HG02759 (cell line): ENCODE measurements at regions not wholly inside any gene's neighbourhood (a gene's known extent, or its start where the extent isn't known, plus 50 kb on each side); places are given as distances from the start of the nearest gene placed in this dataset.
A peak's percentile ranks its signal among the peaks of the same experiment; 100 is the strongest.
"Not testable (repeated sequence)": the region's sequence is repeated elsewhere in the genome, so short reads cannot be mapped to it uniquely, and the experiment has no call there.

Experiments
- ATAC-seq: cut with Tn5 transposase; IDR thresholded peaks from one replicate; pipeline ENCODE4 v1.9.1; 2021; ENCODE audit warnings: mild to moderate bottlenecking, moderate library complexity; ENCODE audit not compliant: unreplicated experiment

GRCh38 chr12:90619943-90620342 is 335.0 kb downstream of the CCER1 start:
- ATAC-seq: no peak

- ATAC-seq: no peak
These were observed 336.4 kb downstream of the CCER1 start for GRCh38 chr12:90618586-90618985.

DNA sequence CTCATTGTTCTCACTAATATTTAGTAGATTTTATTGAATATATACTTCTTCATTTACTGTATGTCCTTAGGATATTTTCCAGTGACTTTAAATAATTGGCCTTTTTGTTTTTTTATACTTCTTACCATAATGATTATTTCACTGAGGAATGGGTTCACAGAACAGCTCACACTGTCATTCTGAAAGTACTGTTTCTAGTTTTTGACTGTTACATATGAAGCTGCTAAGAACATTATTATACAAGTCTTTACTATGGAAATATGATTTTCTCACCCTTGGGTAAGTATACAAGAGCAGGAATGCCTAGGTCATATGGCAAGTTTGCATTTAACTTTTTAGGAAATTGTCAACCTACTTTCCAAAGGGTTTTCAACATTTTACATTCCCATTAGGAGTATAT is 343.1 kb downstream of the CCER1 start:
- ATAC-seq: no peak

GRCh38 chr12:90611048-90611447 is 343.9 kb downstream of the CCER1 start:
- ATAC-seq: no peak

DNA sequence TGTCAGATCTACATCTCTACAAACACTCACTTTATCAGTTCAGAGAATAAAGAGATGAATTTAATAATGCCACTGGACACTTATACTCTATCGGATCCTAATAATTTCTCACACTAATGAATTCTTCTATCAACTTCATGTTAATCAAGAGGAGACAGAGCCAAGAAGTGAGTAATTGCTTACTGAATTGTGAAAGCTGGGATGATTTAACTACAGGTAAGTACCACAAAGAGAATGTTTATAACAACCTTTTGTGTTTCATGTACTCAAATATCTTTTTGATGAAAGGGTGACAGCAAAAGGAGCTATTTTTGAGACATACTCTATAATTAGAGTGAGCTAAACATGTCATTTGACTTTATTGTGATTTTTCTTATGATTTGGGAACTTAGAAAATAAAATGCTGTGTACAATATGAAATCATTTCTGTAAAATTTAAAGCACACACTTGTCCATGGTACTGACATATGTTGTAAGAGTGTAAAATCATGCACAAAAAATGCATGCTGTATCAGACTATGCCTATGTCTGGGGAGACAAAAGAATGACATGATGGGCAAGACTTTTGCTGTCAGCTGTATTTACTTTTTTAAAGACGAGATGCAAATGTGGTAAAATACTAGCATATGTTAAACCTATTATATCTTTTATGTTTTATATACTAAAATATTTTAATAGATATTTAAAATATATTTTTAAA is 361.2 kb downstream of the CCER1 start:
- no peak for ATAC-seq

- no peak for ATAC-seq
These were observed 365.0 kb downstream of the CCER1 start for GRCh38 chr12:90589956-90590355.

GRCh38 chr12:90585640-90586304 is 369.2 kb downstream of the CCER1 start:
- ATAC-seq: no peak

DNA sequence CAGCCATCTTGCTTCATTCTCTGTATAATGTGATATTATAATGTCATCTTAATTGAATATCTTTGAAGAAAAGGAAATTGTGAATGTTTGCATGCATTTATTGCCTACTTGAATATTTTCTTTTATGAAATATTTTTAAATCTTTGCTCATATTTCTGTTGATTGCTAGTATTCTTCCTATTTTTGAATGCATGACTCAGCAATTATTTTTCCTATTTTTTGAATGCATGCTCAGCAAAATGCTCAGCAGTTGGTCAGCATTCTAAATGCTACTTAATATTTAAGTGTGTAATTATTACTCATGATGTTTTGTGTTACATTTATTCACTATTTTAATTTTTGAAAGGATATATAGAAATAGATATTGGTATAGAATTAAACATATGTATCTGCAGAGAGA is 378.3 kb downstream of the CCER1 start:
- ATAC-seq: no peak

DNA sequence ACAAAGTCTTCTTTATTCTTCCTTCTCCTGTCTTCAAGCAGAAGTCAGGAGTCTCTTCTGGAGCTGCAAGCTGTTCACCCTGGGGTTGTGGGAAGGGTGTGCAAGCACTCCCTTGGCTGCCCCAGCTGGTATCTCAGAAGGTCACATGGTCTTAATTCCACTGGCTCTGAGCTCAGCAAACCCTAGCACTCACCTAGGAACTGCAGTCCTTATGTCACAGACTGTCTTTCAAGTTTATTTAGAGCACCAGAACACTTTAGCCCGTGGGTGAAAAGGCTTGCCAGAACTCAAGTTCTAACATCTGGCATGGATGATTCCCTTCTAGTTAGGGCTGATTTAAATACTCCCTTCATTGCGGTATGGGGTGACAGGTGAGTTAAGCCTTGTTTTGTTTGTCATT is 379.0 kb downstream of the CCER1 start:
- no peak for ATAC-seq

DNA sequence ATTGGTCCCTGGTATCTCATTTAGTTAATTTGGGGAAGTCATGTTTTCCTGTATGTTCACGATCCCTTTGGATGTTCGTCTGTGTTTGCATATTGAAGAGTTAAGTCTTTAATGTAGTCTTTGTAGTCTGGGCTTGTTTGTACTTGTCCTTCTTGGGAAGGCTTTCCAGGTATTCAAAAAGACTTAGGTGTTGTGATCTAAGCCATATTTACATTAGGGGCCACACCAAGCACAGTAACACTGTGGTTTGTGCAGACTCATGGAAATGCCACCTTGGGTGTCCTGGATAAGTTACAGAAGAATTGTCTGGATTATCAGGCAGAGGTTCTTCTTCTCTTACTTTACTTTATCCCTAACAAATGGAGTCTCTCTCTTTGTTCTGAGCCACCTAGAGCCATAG is 380.3 kb downstream of the CCER1 start:
- ATAC-seq: no peak

DNA sequence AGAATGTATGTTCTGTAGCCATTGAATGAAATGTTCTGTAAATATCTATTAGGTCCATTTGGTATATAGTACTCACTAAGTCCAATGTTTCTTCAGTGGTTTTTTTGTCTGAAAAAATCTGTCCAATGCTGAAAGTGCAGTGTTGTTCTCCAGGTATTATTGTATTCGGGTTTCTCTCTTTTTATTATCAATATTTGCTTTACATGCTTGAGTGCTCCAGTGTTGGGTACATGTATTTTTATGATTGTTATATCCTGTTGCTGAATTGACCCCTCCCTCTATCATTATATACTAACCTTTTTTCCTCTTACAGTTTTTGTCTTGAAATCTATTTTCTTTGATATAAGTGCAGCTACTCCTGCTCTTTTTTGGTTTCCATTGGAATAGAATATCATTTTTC is 382.2 kb downstream of the CCER1 start:
- ATAC-seq: no peak

- no peak for ATAC-seq
These were observed 385.3 kb downstream of the CCER1 start for GRCh38 chr12:90569685-90570084.

DNA sequence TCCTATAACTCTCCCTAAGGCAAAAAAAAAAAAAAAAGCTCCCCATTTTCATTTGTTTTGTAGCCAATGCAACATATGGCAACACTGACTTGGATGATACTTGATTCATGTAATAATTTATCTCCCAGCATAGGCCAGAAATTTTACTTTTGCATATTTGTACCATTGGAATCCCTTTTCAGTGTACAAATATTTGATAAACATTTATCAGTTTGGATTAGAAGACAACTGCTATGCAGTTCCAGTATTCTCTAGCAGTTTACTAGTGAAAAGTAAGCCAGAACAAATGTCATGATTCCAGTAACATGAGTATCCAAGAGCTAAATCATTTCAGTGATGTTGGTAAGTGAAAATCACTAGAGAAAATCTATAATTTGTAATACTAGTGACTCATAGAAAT is 392.3 kb downstream of the CCER1 start:
- ATAC-seq: no peak

DNA sequence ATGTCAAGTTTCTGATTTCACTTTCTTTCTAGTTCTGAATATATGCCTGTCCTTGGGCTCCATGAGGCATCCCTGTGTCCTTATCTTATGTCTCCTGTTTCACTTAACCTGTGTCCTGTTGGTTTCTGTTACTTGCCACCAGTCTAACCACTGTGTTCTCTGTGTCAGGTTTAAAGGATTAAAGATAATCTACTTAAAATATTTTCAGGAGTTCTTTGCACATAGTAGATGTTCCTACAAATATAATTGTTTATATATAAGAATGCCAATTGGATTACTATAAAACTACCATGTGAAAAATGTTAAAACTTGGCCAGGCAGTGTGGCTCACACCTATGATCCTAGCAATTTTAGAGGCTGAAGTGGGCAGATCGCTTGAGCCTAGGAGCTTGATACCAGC is 406.4 kb downstream of the CCER1 start:
- ATAC-seq: no peak

GRCh38 chr12:90546511-90546910 is 408.5 kb downstream of the CCER1 start:
- ATAC-seq: no peak

- ATAC-seq: no peak
These were observed 411.1 kb downstream of the CCER1 start for GRCh38 chr12:90543841-90544240.

GRCh38 chr12:90543374-90543773 is 411.6 kb downstream of the CCER1 start:
- no peak for ATAC-seq

- ATAC-seq: not testable (repeated sequence)
These were observed 412.1 kb downstream of the CCER1 start for GRCh38 chr12:90542852-90543251.

- ATAC-seq: not testable (repeated sequence)
These were observed 421.1 kb downstream of the CCER1 start for GRCh38 chr12:90533828-90534227.

DNA sequence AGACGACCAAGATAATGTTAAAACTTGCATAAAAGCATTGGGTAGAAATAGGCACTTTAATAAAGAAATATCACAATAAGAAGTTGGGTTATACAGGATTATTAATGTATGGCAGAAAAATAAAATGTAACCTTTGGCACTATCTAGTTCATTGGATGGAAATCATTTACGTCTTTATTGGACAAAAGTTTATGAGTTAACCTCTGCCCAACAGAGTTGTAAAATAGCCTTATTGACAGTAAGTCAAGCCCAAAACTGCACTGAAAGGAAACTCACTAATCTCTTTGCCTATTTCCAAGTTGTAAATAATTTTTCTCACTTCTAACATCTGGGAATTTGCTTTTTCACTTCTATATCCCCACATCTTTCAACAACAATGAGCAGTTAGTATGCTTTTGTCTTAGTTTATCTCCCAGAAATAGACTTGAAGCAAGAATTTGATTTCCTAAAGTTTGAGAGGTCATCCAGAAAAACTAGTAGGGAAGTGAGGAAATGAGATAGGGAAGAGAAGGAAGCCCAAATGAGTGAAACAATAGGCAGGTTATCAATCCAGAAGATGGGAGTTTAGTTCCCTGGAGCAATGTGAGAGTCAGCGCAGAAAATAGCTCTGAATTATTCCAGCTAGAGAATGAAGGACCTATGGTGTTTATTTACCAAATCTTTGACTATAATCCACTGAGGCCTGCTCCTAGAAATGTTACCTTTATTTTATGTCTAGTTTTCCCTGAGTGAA is 434.8 kb downstream of the CCER1 start:
- no peak for ATAC-seq

- peak; percentile 48 for ATAC-seq
These were observed 435.7 kb downstream of the CCER1 start for GRCh38 chr12:90519285-90519684.
